CD4-positive, alpha-beta T cell (primary cell): ENCODE measurements at regions not wholly inside any gene's neighbourhood (a gene's known extent, or its start where the extent isn't known, plus 50 kb on each side); places are given as distances from the start of the nearest gene placed in this dataset.

Experiments used
- ATAC-seq: fragments of 200-7000 bp; cut with Tn5 transposase; one replicate; pipeline ENCODE4 v1.10.0; 2022; ENCODE audit warnings: mild to moderate bottlenecking; ENCODE audit not compliant: poor library complexity
- CTCF ChIA-PET: fragments of 350-600 bp; sonication (Branson Sonifier 250); formaldehyde crosslinking; loops from one replicate; lab custom pipeline; 2021; ENCODE audit warnings: antibody characterized with exemption, inconsistent platforms; lab: Charles Lee
- POLR2A ChIA-PET: fragments of 350-600 bp; sonication (Branson Sonifier 250); formaldehyde crosslinking; loops from one replicate; lab custom pipeline; 2021; ENCODE audit warnings: antibody characterized with exemption, inconsistent platforms; lab: Charles Lee
- DNase-seq, 14 experiments: peaks; one replicate each; pipeline ENCODE4 v3.0.0-alpha.2; 2013 to 2020; ENCODE audit warnings: mixed read lengths in 2 of 14
- H3K27ac ChIP-seq, 2 donors: one replicate each; pipeline versions ENCODE4 v1.5.1 to v1.7.0; 2013; ENCODE audit warnings: low read length in 2 of 2, low read depth in 1 of 2, mild to moderate bottlenecking in 1 of 2
- H3K27me3 ChIP-seq, 2 experiments: 1 replicate in 1 of 2; 2 replicates in 1 of 2; pipeline versions ENCODE4 v1.6.1 to v1.7.0; 2013; ENCODE audit warnings: low read length in 2 of 2, control low read depth in 1 of 2, mild to moderate bottlenecking in 1 of 2, moderate library complexity in 1 of 2; ENCODE audit not compliant: insufficient read depth in 2 of 2, control insufficient read depth in 1 of 2
- H3K36me3 ChIP-seq: one replicate; pipeline ENCODE4 v1.6.1; 2013; ENCODE audit warnings: low read length, control low read depth; ENCODE audit not compliant: insufficient read depth
- H3K4me1 ChIP-seq: one replicate; pipeline ENCODE4 v1.6.1; 2013; ENCODE audit warnings: low read length, control low read depth; ENCODE audit not compliant: insufficient read depth
- H3K4me3 ChIP-seq: one replicate; pipeline ENCODE4 v1.5.1; 2013; ENCODE audit warnings: mild to moderate bottlenecking, low read length, moderate library complexity
- H3K9me3 ChIP-seq, 2 experiments: 1 replicate in 1 of 2; 2 replicates in 1 of 2; pipeline versions ENCODE4 v1.6.1 to v1.7.0; 2013; ENCODE audit warnings: low read length in 2 of 2, mild to moderate bottlenecking in 2 of 2, control low read depth in 1 of 2, moderate library complexity in 1 of 2; ENCODE audit not compliant: control insufficient read depth in 1 of 2, insufficient read depth in 1 of 2
- H3K27ac Mint-ChIP-seq: one replicate; pipeline ENCODE4 v1.8.0; 2020; ENCODE audit warnings: mixed read lengths
- H3K27me3 Mint-ChIP-seq: one replicate; pipeline ENCODE4 v1.8.0; 2021; ENCODE audit warnings: mixed read lengths
- H3K36me3 Mint-ChIP-seq: one replicate; pipeline ENCODE4 v1.8.0; 2021; ENCODE audit warnings: low read depth, mixed read lengths
- H3K4me1 Mint-ChIP-seq: one replicate; pipeline ENCODE4 v1.8.0; 2021; ENCODE audit warnings: low read depth, mixed read lengths
- H3K4me3 Mint-ChIP-seq: one replicate; pipeline ENCODE4 v1.8.0; 2020; ENCODE audit warnings: mild to moderate bottlenecking, mixed read lengths
- H3K9me3 Mint-ChIP-seq: one replicate; pipeline ENCODE4 v1.8.0; 2020; ENCODE audit warnings: mixed read lengths
- CTCF ChIP-seq: fragments of 200-600 bp; IDR thresholded peaks from one replicate; pipeline ENCODE4 v1.8.0; 2022; ENCODE audit warnings: antibody characterized with exemption, mild to moderate bottlenecking
- intact Hi-C, 2 experiments: fragments of 100-400 bp; cut with DNase I in 1 of 2; cut with micrococcal nuclease in 1 of 2; formaldehyde crosslinking; loops; one replicate each; pipeline versions ENCODE4 v1.15.1 to v1.9.0; 2023 to 2025; cut with DNase I, micrococcal nuclease

GRCh38 chr4:136319789-136320464 is 1212.4 kb downstream of the PCDH18 start:
- H3K36me3 ChIP-seq: no peaks in the 10 kb centered on the region
- no peaks in the 10 kb centered on the region for H3K9me3 ChIP-seq
- peaks cover 6% of the 10 kb centered on the region for H3K9me3 Mint-ChIP-seq
- H3K4me3 Mint-ChIP-seq: no peak overlapping the region
- no peak for TF ChIP-seq CTCF
- no peak overlapping the region for H3K27ac Mint-ChIP-seq
- ATAC-seq: no peak
- no peaks in the 10 kb centered on the region for H3K27me3 Mint-ChIP-seq
- H3K4me1 ChIP-seq: no peaks in the 10 kb centered on the region
- H3K27ac ChIP-seq: no peak overlapping the region
- no peaks in the 10 kb centered on the region for H3K4me1 Mint-ChIP-seq
- no peak for DNase-seq
- intact Hi-C loops: no loop called here
- H3K4me3 ChIP-seq: no peak overlapping the region
- no peaks in the 10 kb centered on the region for H3K36me3 Mint-ChIP-seq
- ChIA-PET CTCF (no interaction called here), POLR2A (no interaction called here)
- H3K27me3 ChIP-seq: no peaks in the 10 kb centered on the region

- no peaks in the 10 kb centered on the region for H3K4me1 Mint-ChIP-seq
- H3K4me3 ChIP-seq: no peak overlapping the region
- TF ChIP-seq CTCF: no peak
- no peak overlapping the region for H3K4me3 Mint-ChIP-seq
- H3K27me3 Mint-ChIP-seq: no peaks in the 10 kb centered on the region
- POLR2A ChIA-PET: no interaction called here
- CTCF ChIA-PET: no interaction called here
- ATAC-seq (no peak), DNase-seq (no peak)
- no peaks in the 10 kb centered on the region for H3K27me3 ChIP-seq
- no peak overlapping the region for H3K27ac Mint-ChIP-seq
- H3K36me3 Mint-ChIP-seq: no peaks in the 10 kb centered on the region
- H3K9me3 Mint-ChIP-seq: peaks cover 6% of the 10 kb centered on the region
- H3K36me3 ChIP-seq: no peaks in the 10 kb centered on the region
- H3K9me3 ChIP-seq: no peaks in the 10 kb centered on the region
- H3K4me1 ChIP-seq: no peaks in the 10 kb centered on the region
- no peak overlapping the region for H3K27ac ChIP-seq
- intact Hi-C loops: no loop called here
These were observed 1215.3 kb downstream of the PCDH18 start for GRCh38 chr4:136316961-136317360.

GRCh38 chr4:136314686-136315085 is 1217.6 kb downstream of the PCDH18 start:
- no peak for TF ChIP-seq CTCF
- Mint-ChIP-seq H3K9me3 (peaks cover 6% of the 10 kb centered on the region), H3K4me1 (no peaks in the 10 kb centered on the region), H3K4me3 (no peak overlapping the region), H3K27ac (no peak overlapping the region), H3K36me3 (no peaks in the 10 kb centered on the region), H3K27me3 (no peaks in the 10 kb centered on the region)
- ChIA-PET CTCF (no interaction called here), POLR2A (no interaction called here)
- DNase-seq (no peak), ATAC-seq (no peak)
- no peaks in the 10 kb centered on the region for H3K4me1 ChIP-seq
- no peaks in the 10 kb centered on the region for H3K27me3 ChIP-seq
- no peaks in the 10 kb centered on the region for H3K9me3 ChIP-seq
- H3K27ac ChIP-seq: no peak overlapping the region
- H3K36me3 ChIP-seq: no peaks in the 10 kb centered on the region
- intact Hi-C loops: no loop called here
- H3K4me3 ChIP-seq: no peak overlapping the region
